HG03442 (cell line): ENCODE measurements at regions not wholly inside any gene's neighbourhood (a gene's known extent, or its start where the extent isn't known, plus 50 kb on each side); places are given as distances from the start of the nearest gene placed in this dataset.

Experiments
- ATAC-seq: cut with Tn5 transposase; IDR thresholded peaks from one replicate; pipeline ENCODE4 v1.9.1; 2021; ENCODE audit warnings: mild to moderate bottlenecking, moderate library complexity; ENCODE audit not compliant: unreplicated experiment

DNA sequence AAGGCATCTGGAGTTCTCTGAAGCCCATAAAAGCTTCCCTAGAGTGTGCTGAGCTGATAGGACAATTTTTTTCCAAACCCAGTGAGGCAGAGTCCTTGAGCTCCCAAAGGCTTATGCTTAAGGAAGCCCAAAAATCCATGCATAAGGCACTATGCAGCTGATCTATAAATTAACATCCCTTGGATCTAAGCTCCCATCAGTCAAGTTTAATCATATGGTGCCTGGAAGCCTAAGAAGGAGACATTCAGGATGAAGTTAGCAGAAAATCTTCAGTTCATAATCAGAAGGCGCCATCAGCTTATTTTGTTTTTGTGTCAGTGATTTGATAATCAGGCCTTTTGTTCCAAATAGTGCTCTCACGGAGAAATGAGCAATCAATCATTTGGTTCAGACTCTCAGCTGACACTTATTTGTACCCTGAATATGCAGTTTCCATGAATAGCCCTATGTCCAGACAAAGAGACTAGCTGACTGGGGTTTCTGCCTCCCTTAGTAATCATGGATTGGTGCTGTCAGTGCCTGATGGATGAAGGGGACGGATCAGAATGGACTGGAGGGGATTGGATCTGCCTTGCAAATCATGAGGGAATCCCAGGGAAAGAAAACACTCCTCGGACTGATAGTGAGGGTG is 464.8 kb upstream of the RGPD4 start:
- ATAC-seq = no peak

DNA sequence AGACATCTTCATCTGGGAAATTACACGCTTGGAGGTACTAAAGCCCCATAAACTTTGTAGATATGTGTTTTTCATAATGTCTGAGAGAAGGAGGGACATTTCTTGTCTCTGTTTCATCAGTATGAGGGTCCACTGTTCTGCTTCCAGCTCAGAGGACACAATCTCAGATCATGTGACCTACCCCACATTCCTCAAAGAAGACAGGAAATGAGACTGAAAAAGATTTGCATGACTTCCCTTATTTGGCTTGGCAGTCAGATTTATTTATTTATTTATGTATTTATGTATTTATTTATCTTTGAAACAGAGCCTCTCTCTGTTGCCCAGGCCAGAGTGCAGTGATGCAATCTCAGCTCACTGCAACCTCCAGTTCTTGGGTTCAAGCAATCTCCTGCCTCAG is 463.7 kb upstream of the RGPD4 start:
- no peak for ATAC-seq

DNA sequence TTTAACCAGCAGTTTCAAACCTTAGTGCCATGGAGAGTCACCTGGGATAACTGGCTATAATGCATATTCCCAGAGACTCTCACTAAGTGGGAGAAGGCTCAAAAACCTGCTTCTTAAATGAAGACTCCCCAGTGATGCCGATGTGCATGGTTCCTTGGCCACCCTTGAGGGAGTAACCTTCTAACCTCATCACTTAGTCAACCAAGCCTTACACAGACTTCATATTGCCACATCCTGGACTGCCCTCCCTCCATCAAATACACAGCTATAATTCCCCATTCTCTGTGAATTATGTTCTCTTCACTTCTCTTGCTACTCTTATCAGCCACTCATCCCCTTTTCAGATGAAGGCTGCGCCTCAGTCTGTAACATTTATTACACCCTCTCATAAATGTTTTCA is 462.9 kb upstream of the RGPD4 start:
- no peak for ATAC-seq

DNA sequence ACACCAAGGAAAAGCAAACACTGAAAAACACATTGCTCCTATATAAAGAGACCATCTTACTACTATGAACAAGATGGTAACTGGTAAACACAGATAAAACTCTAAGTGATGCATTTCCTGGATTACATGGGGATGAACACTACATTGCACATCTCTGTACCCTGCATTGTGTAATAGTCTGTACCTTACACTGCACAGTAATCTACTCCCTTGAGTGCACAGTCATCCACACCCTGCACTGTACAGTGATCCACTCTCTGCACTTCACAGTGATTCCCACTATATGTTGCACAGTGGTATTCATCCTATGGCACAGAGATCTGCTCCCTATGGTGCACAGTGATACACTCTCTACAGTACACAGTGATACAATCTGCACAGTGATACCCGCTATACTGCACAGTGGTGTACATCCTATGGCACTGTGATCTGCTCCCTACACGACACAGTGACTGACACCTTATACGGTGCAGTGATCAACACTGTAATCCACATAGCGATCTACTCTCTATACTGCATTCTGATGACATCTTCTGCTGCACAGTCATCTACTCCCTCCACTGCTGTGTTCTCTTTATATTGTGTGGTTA is 462.2 kb upstream of the RGPD4 start:
- no peak for ATAC-seq

DNA sequence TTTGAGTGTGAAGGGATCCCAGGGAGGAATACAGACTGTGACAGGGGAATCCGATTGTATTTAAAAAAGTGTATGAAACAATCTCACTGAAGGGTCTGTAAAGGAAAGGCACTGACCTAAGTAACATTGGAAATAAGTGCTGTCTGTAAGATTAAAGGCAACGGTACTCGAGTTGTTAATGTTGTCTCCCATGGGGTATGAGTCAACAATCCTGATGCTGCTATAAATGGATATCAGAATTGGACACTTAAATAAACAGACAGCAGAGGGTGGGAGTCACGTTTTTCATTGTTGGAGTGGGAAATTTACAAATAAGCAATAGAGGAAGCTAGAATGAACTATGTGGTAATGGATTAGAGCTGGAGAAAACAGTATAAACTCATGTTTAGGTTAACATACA is 452.4 kb upstream of the RGPD4 start:
- ATAC-seq = no peak

DNA sequence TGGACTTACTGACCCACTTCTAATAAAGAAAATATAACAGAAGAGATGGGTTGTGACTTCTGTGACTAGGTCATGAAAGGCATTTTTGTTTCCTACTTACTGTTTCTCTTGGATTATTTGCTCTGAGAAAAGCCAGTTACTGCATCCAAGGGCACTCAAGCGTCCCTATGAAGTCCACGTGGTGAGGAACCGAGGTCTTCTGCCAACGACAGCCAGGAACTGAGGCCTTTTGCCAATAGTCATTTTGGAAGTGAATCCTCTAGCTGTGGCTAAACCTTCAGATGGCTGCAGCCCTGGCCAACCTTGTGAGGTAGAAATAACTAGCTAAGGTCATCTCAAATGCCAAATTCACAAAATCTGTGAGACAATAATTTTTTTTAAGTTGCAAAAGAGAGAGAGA is 449.8 kb upstream of the RGPD4 start:
- ATAC-seq = no peak

DNA sequence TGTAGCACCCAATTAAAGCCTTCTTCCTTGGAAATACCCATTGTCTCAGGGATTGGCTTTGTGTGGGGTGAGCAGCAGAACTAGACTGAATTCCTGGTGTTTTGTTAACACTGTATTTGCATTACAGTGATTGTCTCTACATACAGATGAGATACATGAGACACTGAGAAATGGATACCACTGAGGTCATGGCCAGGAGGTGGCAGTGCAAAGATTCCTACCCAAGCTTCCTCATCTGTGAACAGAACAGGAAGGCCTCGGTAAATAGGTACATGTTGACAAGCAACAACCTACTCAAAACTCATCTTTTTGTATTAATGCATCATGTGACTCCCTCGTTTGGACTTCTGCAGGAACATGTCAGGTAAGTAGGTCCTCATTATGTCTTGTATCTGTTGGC is 445.8 kb upstream of the RGPD4 start:
- no peak for ATAC-seq

DNA sequence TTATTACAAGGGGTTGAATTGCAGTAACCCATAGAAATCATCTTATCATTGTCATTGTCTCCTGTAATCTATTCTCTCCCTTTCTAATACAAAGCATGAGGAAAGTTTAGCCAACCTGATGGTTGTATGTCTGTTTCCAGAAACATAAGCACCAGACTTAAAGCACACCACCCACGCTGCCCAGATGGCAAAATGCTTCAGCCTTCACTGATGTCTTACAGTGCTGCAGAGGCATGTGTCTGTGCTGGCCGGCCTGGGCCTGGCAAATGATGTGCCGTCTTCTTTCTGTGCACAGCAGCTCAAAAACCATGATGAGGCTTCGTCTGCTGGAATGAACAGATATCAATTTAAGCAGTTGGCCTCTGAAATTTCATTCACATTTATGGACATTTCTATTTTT is 443.0 kb upstream of the RGPD4 start:
- ATAC-seq = no peak

DNA sequence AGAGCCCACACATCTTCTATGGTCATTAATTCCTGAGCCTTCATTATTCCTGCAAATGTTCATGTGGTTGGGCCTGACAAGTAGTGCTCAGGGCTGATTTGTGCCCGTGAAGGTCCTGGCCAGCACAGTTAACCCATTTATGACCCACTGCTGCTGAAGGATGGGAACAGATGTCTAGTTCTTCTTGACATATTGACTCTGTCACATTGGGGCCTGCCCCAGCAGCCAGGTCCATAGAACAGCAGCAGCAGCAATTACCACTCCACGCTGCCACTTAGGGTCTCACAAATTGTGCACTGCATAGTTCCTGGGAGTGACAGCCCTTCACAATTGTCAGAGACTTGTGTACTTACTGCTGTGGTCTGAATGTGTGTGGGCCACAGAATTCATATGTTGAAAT is 442.3 kb upstream of the RGPD4 start:
- no peak for ATAC-seq

DNA sequence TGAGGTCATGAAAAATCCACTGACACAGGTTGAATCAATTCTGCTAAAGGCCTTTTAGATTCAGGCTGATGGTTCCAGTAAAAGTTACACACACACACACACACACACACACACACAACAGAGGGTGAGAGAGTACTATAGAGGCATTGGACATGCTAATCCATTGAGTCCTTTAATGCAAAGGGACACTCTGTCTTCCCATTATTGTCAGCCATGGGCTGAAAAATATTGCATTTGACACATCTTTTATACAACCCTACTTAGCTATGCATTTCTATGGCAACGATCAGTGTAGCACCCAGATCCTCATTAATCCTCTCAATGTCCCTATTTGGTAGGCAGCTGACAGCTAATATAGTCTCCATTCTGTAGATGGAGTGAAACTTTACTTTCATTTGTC is 440.8 kb upstream of the RGPD4 start:
- no peak for ATAC-seq

DNA sequence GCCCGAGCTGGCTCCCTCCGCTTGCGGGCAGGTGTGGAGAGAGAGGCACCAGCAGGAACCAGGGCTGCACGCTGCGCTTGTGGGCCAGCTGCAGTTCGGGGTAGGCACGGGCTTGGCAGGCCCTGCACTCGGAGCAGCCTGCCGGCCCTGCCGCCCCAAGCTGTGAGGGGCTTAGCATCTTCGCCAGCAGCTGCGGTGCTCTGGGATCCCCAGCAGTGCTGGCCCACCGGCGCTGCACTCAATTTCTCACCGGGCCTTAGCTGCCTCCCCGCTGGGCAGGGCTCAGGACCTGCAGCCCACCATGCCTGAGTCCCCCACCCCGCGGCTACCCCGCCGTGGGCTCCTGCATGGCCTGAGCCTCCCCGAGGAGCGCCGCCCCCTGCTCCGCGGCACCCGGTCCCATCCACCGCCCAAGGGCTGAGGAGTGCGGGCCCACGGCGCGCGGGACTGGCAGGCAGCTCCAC is 434.4 kb upstream of the RGPD4 start:
- no peak for ATAC-seq

DNA sequence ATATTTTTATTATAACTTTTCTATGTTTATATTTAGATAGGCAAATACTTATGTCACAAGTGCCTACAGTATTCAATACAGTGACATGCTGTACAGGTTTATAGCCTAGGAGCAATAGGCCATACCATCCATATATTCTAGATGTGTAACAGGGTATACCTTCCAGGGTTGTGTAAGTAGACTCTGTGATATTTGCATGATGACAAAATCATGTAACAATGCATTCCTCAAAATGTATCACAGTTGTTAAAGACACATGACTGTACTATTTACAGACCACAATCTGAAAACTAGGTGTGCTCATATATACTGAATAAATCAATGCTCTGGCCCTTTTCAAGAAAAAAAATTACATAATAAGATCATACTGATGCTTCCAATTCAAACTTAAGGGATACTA is 433.2 kb upstream of the RGPD4 start:
- no peak for ATAC-seq

DNA sequence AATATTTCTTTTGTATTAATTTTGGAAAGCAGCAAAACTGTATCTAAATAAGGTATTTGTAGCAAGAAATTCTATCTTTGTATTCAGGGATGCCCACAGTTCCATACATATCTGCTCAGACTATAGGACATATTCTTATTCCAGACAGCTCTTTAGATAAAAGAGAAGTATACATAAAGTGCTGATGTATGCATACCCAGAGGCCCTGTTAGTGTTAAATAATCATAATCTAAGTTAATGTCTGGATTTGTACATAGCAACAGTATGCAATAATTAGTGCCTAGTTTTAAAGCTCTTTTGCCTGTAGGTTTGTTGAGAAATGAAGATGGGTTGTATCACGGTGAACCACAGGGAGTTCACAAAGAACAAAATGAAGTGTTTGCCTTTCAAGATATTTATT is 428.0 kb upstream of the RGPD4 start:
- no peak for ATAC-seq

DNA sequence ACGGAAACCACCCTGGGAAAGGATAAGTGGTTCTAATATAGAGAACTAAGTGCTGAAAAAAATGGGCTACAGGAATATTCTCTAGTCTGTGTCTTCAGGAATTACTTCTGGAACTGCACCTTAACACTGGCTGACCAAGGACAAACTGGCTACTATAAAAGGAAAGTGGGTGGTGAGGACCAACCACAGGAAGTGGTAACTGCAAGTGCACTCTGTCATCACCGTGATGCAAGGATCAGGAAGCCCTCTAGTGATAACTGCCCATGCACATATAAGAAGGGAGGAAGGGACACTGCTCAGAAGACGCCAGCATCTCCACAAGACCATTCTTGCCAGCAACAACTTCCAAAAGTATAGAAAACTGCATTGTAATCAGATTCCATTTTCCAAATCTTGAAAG is 424.4 kb upstream of the RGPD4 start:
- peak; percentile 52 for ATAC-seq

DNA sequence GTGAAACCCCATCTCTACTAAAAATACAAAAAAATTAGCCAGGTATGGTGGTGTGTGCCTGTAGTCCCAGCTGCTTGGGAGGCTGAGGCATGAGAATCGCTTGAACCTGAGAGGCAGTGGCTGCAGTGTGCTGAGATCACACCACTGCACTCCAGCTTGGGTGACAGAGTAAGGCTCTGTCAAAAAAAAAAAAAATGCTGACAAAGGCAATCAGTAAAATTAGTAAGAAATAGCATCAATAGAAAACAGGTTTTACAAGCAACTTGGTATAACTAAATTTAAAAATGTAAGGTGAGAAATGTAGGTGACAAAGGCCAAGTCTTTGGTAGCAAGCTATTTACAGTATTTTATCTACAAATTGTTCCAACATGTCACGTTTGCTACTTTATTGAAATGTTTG is 421.4 kb upstream of the RGPD4 start:
- ATAC-seq = no peak

DNA sequence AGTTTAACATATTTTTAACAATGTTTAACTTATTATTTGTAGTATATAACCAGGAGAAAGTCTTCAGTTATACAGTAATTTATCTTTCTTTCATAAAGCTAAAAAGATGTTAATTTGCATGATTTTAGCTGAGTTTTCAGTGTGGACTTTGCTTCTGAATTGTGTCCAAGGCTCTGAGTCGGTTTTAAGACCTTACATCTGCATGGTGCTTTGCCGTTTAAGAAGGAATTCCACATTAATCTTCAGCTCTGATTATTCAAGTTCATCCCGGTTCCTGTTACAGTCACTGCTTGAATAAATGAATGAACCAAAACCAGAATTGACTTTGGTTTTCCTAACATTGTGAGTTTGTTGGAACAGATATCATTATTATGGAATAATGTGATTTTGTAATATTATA is 419.7 kb upstream of the RGPD4 start:
- ATAC-seq = no peak

DNA sequence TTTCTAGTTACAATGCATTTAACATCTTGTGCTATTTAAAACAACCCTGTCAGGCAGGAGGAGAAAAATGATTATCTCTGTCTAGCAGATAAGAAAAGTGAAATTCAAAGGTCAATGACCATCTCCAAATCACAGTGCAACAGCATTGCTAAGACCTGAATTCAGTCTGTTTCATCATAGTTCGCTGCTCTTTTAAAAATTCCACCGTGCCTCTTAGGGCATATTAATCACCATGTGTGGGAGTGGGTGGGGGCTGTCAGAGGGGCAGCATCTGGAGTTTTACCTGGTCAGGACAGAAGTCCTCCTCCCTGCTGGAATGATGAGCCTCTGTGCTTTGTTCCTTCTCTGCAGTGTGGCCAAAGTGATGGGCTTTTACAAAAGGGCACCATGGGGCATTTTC is 418.7 kb upstream of the RGPD4 start:
- ATAC-seq = no peak

DNA sequence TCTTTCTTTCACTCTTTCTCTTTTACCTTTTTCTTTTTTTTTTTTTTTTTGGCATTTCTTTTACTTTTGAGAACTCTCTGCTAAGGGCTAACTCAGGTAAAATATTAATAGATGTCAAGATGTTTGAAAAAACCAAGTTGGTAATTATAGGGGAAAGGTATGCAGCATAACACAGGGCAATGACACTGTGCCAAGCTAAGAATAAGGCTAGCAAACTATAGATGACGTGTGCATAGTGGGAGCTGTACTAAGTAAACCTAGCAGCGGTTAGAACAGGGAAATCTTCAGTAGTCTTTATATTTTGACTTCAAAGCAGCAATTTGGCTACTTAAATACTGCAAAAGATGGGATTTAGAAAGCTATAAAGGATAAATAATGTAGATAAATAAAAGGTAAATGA is 415.4 kb upstream of the RGPD4 start:
- ATAC-seq = no peak

DNA sequence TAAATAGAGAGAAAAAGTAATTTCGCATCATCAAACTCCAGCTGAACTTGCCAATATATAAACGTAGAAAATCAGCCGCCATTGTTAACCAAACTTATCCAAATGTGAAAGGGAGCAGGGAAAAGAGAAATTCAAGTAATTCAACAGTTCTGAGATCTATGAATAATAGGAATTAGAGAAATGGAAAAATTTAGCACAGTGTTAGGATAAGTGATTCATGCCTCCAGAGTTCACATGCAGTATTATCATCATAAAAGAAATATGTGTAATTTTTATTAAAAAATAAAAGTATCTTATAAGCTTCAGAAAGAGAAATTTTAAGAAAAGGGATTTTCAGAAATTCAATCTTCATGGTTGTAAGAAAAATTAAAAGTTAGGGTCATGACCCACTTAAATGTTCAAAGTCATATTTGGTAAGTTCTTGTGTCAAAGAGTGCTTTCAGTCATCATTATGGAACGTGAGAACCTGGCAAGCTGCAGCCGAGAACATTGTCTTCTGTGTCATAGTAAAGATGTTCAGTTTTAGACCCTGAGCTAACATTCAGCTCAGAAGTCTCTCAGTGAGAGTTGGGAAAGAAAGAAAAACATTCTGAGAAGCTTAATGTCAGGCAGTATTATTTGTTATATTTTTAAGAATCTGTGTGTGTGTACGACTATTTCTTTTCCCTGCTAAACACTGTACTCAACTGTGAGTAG is 414.3 kb upstream of the RGPD4 start:
- no peak for ATAC-seq

DNA sequence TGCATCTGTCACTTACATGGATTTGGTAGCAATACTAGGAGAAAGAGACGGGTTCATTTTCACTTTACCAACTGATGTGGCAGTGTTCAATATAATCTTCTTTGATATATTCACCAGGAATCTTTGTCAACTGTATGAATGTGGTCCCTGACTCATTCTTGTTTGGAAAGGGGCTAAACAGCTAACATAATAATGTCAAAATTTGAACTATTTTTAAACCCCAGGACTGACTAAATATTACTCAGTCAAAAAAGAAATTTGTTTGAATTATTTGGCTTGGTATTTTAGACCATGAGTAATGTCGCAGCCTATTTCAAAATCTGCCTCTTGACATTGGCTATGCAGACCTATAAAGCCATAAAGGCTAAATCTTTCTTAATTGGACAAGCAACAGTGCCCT is 413.7 kb upstream of the RGPD4 start:
- ATAC-seq = no peak

DNA sequence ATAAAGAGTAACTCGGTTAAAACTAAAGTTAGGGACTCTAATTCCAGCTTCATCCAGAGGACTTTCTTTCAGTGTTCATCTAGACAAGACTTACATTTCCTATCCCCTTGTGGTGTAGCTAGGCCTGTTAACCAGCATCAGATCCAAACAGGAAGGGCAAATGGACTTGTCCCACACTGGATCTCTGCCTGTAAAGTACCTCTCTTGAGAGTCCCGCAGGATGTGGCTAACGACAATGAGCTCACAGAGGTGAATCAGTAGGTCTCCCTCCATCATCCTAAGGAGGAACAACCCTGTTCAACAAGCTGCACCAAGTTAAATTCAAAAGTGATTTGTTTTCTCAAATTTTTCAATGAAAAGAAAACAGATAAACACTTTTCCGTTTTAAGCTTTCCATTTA is 412.3 kb upstream of the RGPD4 start:
- no peak for ATAC-seq

DNA sequence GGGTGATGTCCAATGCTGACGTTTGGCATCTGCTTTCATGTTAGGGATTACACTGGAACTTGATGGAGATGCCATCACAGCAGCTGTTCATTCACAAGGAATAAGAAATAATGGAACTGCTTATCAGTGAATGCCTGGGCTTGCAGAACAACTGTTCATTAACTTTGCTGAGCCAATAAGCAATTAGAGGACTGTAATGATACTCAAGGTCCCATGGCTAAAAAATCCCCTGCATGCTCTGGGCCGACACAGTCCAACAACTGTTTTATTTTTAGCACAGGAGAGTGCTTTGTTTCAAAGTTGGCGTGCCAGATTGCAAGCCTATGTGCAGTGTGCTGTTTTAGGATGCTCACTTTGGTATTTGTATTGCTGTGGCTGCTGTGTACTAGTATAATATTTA is 408.0 kb upstream of the RGPD4 start:
- no peak for ATAC-seq

DNA sequence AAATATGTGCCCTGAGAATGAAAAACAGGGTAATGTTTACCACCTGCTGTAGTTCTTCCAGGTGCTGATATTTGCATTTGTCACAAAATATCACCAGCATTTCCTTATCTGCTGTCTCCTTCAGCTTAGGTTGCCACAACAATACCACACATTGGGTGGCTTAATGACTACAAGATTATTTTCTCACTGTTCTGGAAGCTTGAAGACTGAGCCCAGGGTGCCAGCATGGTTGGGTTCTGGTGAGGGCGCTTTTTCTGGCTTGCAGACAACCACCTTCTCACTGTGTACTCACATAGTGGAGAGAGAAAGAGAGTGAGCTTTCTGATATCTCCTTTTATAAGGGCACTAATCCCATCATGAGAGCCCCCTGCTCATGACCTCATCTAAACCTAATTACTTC is 407.5 kb upstream of the RGPD4 start:
- no peak for ATAC-seq
